IMR-90 (cell line): ENCODE measurements at regions not wholly inside any gene's neighbourhood (a gene's known extent, or its start where the extent isn't known, plus 50 kb on each side); places are given as distances from the start of the nearest gene placed in this dataset.

Experiments
- CEBPB ChIP-seq: IDR thresholded peaks from 2 replicates; pipeline ENCODE4 v1.6.1; 2012; ENCODE audit warnings: low read depth, low read length, improper control_type of control experiment
- MAFK ChIP-seq: IDR thresholded peaks from 2 replicates; pipeline ENCODE4 v1.6.1; 2012; ENCODE audit warnings: low read depth, low read length, improper control_type of control experiment
- MAZ ChIP-seq: IDR thresholded peaks from 2 replicates; pipeline ENCODE4 v1.6.1; 2012; ENCODE audit warnings: low read depth, mild to moderate bottlenecking, low read length, improper control_type of control experiment, moderate library complexity, borderline replicate concordance
- MXI1 ChIP-seq: IDR thresholded peaks from 2 replicates; pipeline ENCODE4 v1.6.1; 2012; ENCODE audit warnings: low read depth, mild to moderate bottlenecking, low read length, moderate library complexity, borderline replicate concordance
- POLR2A ChIP-seq: IDR thresholded peaks from 2 replicates; pipeline ENCODE4 v1.6.1; 2012; ENCODE audit warnings: mild to moderate bottlenecking, low read depth, low read length
- RAD21 ChIP-seq: IDR thresholded peaks from 2 replicates; pipeline ENCODE4 v1.6.1; 2012; ENCODE audit warnings: low read length, improper control_type of control experiment
- RFX5 ChIP-seq: IDR thresholded peaks from 2 replicates; pipeline ENCODE4 v1.8.0; 2012; ENCODE audit warnings: low read depth, mild to moderate bottlenecking, low read length, moderate library complexity
- SMC3 ChIP-seq: fragments of 150-350 bp; IDR thresholded peaks from 2 replicates; pipeline ENCODE4 v1.6.1; 2016; ENCODE audit warnings: low read depth, mild to moderate bottlenecking, antibody characterized with exemption, low read length, moderate library complexity
- TF ChIP-seq, protein P1 (sequence below): conservative IDR thresholded peaks from 2 replicates; pipeline ENCODE4 v1.5.1; 2012; ENCODE audit warnings: mild to moderate bottlenecking, low read depth, low read length, improper control_type of control experiment

DNA sequence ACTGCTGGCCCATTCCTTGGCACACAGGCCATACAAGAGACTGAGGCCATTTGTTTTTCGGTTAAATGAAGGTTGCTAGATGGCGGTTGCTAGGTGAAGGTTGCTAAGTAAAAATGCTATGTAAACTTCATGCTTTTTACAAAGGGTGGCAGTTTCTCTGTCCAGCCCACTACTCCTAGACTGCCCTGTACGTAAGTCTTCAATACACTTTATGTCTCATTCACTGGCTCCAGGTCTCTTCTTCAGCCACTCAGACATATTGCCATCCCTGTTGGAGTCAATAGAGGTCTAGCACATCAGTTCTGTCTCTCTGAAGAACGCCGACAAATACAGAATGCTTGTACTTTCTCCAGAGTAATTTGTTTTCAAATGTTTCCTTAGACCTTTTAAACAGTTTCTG is 370.9 kb upstream of the RND3 start:
- TF ChIP-seq, protein P1, sequence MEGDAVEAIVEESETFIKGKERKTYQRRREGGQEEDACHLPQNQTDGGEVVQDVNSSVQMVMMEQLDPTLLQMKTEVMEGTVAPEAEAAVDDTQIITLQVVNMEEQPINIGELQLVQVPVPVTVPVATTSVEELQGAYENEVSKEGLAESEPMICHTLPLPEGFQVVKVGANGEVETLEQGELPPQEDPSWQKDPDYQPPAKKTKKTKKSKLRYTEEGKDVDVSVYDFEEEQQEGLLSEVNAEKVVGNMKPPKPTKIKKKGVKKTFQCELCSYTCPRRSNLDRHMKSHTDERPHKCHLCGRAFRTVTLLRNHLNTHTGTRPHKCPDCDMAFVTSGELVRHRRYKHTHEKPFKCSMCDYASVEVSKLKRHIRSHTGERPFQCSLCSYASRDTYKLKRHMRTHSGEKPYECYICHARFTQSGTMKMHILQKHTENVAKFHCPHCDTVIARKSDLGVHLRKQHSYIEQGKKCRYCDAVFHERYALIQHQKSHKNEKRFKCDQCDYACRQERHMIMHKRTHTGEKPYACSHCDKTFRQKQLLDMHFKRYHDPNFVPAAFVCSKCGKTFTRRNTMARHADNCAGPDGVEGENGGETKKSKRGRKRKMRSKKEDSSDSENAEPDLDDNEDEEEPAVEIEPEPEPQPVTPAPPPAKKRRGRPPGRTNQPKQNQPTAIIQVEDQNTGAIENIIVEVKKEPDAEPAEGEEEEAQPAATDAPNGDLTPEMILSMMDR = no peak
- no peak for TF ChIP-seq POLR2A
- TF ChIP-seq MAZ = no peak
- TF ChIP-seq RAD21 = no peak
- no peak for TF ChIP-seq RFX5
- TF ChIP-seq MAFK = no peak
- no peak for TF ChIP-seq SMC3
- TF ChIP-seq CEBPB = no peak
- TF ChIP-seq MXI1 = no peak
